MCF 10A (cell line): ENCODE measurements at regions not wholly inside any gene's neighbourhood (a gene's known extent, or its start where the extent isn't known, plus 50 kb on each side); places are given as distances from the start of the nearest gene placed in this dataset.

ENCODE experiments used
- BruUV-seq: library from RNA; stranded (reverse); fragments of 400-500 nt; replicated peaks from 2 replicates; lab custom pipeline; 2021; lab: Mats Ljungman, UMichigan
- CTCF ChIA-PET: fragments of 300-600 bp; sonication (Branson Sonifier 250); formaldehyde crosslinking; extraction: SDS; loops from one replicate; lab custom pipeline; 2021; ENCODE audit warnings: antibody characterized with exemption, inconsistent platforms; lab: Yijun Ruan, JAX
- POLR2A ChIA-PET: fragments of 300-600, 350-650 bp; sonication (Branson Sonifier 250); formaldehyde crosslinking; extraction: SDS; loops from one replicate; lab custom pipeline; 2020; ENCODE audit warnings: antibody characterized with exemption, inconsistent platforms; lab: Yijun Ruan, JAX
- DNase-seq: peaks from one replicate; pipeline ENCODE4 v3.0.0-alpha.2; 2018; ENCODE audit not compliant: unreplicated experiment
- H3K27ac Mint-ChIP-seq: one replicate; pipeline ENCODE4 v1.8.0; 2022; ENCODE audit warnings: mild to moderate bottlenecking, low read depth, mixed read lengths; ENCODE audit not compliant: unreplicated experiment
- H3K27me3 Mint-ChIP-seq: one replicate; pipeline ENCODE4 v1.8.0; 2022; ENCODE audit warnings: mixed read lengths; ENCODE audit not compliant: insufficient read depth, unreplicated experiment
- H3K36me3 Mint-ChIP-seq: one replicate; pipeline ENCODE4 v1.8.0; 2022; ENCODE audit warnings: mild to moderate bottlenecking, moderate library complexity, mixed read lengths; ENCODE audit not compliant: insufficient read depth, unreplicated experiment
- H3K4me1 Mint-ChIP-seq: one replicate; pipeline ENCODE4 v1.8.0; 2022; ENCODE audit warnings: mixed read lengths; ENCODE audit not compliant: insufficient read depth, unreplicated experiment
- H3K4me3 Mint-ChIP-seq: one replicate; pipeline ENCODE4 v1.8.0; 2022; ENCODE audit warnings: mild to moderate bottlenecking, moderate library complexity, mixed read lengths; ENCODE audit not compliant: unreplicated experiment
- H3K9me3 Mint-ChIP-seq: one replicate; pipeline ENCODE4 v1.8.0; 2022; ENCODE audit warnings: mixed read lengths; ENCODE audit not compliant: unreplicated experiment
- CTCF ChIP-seq: fragments of 200-600 bp; IDR thresholded peaks from one replicate; pipeline ENCODE4 v1.8.0; 2022; ENCODE audit warnings: antibody characterized with exemption, mild to moderate bottlenecking; ENCODE audit not compliant: unreplicated experiment
- intact Hi-C: fragments of 100-400 bp; cut with micrococcal nuclease; formaldehyde crosslinking; loops from 2 replicates; pipeline ENCODE4 v1.14.1; 2022

GRCh38 chr20:52083627-52084232 lies 107.8 kb downstream of the ZFP64 start:
- no peaks in the 10 kb centered on the region for H3K36me3 Mint-ChIP-seq
- no TSS peak for BruUV-seq
- no peak overlapping the region for H3K4me3 Mint-ChIP-seq
- peaks cover 11% of the 10 kb centered on the region for H3K4me1 Mint-ChIP-seq
- intact Hi-C loops: loop anchor here (1.0 to 2.0 kb wide), 6 partner anchors 117 to 1097 kb away; no protein-coding TSS in a partner anchor
- no peak overlapping the region for H3K27ac Mint-ChIP-seq
- ChIA-PET POLR2A (interaction anchor here (0.9 to 2.1 kb wide), 5 partner anchors 98 to 446 kb away, joined by 3 to 8 read pairs (median 5); no protein-coding TSS in a partner anchor), CTCF (interaction anchor here (0.6 to 8.7 kb wide), 47 partner anchors 10 to 1096 kb away, joined by 3 to 134 read pairs (median 5); no protein-coding TSS in a partner anchor)
- peaks cover 8% of the 10 kb centered on the region for H3K9me3 Mint-ChIP-seq
- peak; percentile 84 for TF ChIP-seq CTCF
- H3K27me3 Mint-ChIP-seq: no peaks in the 10 kb centered on the region
- DNase-seq: peak; percentile 75

- TF ChIP-seq CTCF: no peak
- no peak overlapping the region for H3K27ac Mint-ChIP-seq
- no peaks in the 10 kb centered on the region for H3K36me3 Mint-ChIP-seq
- CTCF ChIA-PET: interaction anchor here (0.6 to 8.7 kb wide), 53 partner anchors 9 to 1101 kb away, joined by 3 to 134 read pairs (median 5); partner anchors contain the start of gene SALL4
- H3K4me1 Mint-ChIP-seq: peaks cover 11% of the 10 kb centered on the region
- H3K4me3 Mint-ChIP-seq: no peak overlapping the region
- H3K27me3 Mint-ChIP-seq: no peaks in the 10 kb centered on the region
- no TSS peak for BruUV-seq
- POLR2A ChIA-PET: interaction anchor here (0.5 to 2.1 kb wide), 11 partner anchors 10 to 598 kb away, joined by 3 to 8 read pairs (median 4); no protein-coding TSS in a partner anchor
- peak; percentile 7 for DNase-seq
- H3K9me3 Mint-ChIP-seq: peaks cover 8% of the 10 kb centered on the region
- intact Hi-C loops: loop anchor here (1.0 to 2.0 kb wide), 6 partner anchors 116 to 1096 kb away; no protein-coding TSS in a partner anchor
Observed at GRCh38 chr20:52082612-52083011, 109.0 kb downstream of the ZFP64 start.

GRCh38 chr20:52081791-52082190 lies 109.8 kb downstream of the ZFP64 start:
- BruUV-seq: no TSS peak
- ChIA-PET CTCF (interaction anchor here (0.5 to 8.7 kb wide), 34 partner anchors 8 to 1094 kb away, joined by 3 to 134 read pairs (median 5); partner anchors contain the start of gene SALL4), POLR2A (interaction anchor here (0.6 to 1.5 kb wide), 5 partner anchors 9 to 370 kb away, joined by 3 to 6 read pairs (median 4); no protein-coding TSS in a partner anchor)
- no peak for DNase-seq
- Mint-ChIP-seq H3K4me3 (no peak overlapping the region), H3K36me3 (no peaks in the 10 kb centered on the region), H3K4me1 (peaks cover 11% of the 10 kb centered on the region), H3K27me3 (no peaks in the 10 kb centered on the region), H3K9me3 (peaks cover under 1% of the 10 kb centered on the region), H3K27ac (no peak overlapping the region)
- intact Hi-C loops: loop anchor here (2.0 kb wide), 1 partner anchor 1095 kb away; no protein-coding TSS in a partner anchor
- no peak for TF ChIP-seq CTCF

- DNase-seq: no peak
- CTCF ChIA-PET: interaction anchor here (0.6 to 8.7 kb wide), 18 partner anchors 9 to 1093 kb away, joined by 3 to 134 read pairs (median 6); no protein-coding TSS in a partner anchor
- Mint-ChIP-seq H3K4me1 (peaks cover 15% of the 10 kb centered on the region), H3K27ac (no peak overlapping the region), H3K9me3 (no peaks in the 10 kb centered on the region), H3K27me3 (no peaks in the 10 kb centered on the region), H3K36me3 (no peaks in the 10 kb centered on the region), H3K4me3 (no peak overlapping the region)
- intact Hi-C loops: no loop called here
- POLR2A ChIA-PET: interaction anchor here (0.7 to 1.5 kb wide), 5 partner anchors 22 to 1976 kb away, joined by 3 to 5 read pairs (median 3); no protein-coding TSS in a partner anchor
- TF ChIP-seq CTCF: no peak
- no TSS peak for BruUV-seq
Observed at GRCh38 chr20:52081066-52081465, 110.5 kb downstream of the ZFP64 start.
